ENCODE measurements at regions not wholly inside any gene's neighbourhood (a gene's known extent, or its start where the extent isn't known, plus 50 kb on each side); places are given as distances from the start of the nearest gene placed in this dataset.

DNA sequence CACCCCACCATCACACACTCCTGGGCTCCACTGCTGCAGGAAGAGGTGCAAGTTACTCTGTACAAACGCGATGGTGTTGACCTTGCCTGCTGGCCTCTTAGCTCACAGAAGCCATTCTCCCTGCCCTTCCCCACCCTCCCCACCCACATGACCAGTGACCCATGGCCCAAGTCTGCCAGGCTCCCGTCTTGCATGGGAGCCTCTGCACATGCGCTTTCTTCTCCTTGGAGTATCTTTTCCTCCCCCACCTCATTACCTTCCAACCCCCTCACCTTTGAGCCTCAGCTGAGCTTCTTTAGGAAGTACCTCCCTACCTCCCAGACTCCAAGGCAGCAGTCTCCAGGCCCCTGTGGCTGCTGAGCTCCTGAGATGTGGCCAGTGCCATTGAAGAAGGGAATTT lies 337.7 kb upstream of the ZNF32 start:
- TF ChIP-seq, protein P1, sequence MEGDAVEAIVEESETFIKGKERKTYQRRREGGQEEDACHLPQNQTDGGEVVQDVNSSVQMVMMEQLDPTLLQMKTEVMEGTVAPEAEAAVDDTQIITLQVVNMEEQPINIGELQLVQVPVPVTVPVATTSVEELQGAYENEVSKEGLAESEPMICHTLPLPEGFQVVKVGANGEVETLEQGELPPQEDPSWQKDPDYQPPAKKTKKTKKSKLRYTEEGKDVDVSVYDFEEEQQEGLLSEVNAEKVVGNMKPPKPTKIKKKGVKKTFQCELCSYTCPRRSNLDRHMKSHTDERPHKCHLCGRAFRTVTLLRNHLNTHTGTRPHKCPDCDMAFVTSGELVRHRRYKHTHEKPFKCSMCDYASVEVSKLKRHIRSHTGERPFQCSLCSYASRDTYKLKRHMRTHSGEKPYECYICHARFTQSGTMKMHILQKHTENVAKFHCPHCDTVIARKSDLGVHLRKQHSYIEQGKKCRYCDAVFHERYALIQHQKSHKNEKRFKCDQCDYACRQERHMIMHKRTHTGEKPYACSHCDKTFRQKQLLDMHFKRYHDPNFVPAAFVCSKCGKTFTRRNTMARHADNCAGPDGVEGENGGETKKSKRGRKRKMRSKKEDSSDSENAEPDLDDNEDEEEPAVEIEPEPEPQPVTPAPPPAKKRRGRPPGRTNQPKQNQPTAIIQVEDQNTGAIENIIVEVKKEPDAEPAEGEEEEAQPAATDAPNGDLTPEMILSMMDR (IDR thresholded peaks at IDR 0.05; ENCODE audit: poor library complexity, severe bottlenecking) = no peak
- no peaks in the 10 kb centered on the region for H3K4me1 ChIP-seq (ENCODE audit: insufficient read depth, poor library complexity, severe bottlenecking)
- H3K27ac ChIP-seq (ENCODE audit: poor library complexity, severe bottlenecking) = no peak overlapping the region
- no peak overlapping the region for H3K4me3 ChIP-seq (ENCODE audit: severe bottlenecking)
- H3K9me3 ChIP-seq (ENCODE audit: severe bottlenecking) = no peaks in the 10 kb centered on the region
- ATAC-seq (ENCODE audit: low read depth) (no peak), DNase-seq (ENCODE audit: low spot score) (no peak)
- H3K36me3 ChIP-seq (ENCODE audit: low read depth) = no peaks in the 10 kb centered on the region
- no peaks in the 10 kb centered on the region for H3K27me3 ChIP-seq (ENCODE audit: insufficient read depth, poor library complexity, severe bottlenecking)

DNA sequence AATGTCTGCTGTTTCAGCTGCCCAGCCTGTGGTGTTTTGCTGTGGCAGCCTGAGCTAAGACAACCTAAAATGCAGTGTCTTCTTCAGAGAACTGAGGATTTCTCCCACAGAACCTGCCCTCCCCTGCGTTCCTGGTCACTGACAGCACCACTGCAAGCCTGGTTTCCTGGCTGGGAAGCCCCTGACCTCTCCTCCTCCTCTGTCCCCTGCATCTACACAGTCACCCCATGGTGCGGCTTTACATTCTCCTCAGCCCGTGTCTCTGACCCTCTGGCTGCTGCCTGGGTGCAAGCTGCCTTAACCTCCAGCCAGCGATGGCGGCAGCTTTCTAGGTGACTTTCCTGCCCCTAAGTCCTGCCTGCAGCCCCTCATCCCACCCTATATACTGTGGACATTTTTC lies 337.3 kb upstream of the ZNF32 start:
- Histone ChIP-seq H3K9me3 (ENCODE audit: severe bottlenecking) (no peaks in the 10 kb centered on the region), H3K4me3 (ENCODE audit: severe bottlenecking) (no peak overlapping the region), H3K36me3 (ENCODE audit: low read depth) (no peaks in the 10 kb centered on the region), H3K4me1 (ENCODE audit: insufficient read depth, poor library complexity, severe bottlenecking) (no peaks in the 10 kb centered on the region), H3K27me3 (ENCODE audit: insufficient read depth, poor library complexity, severe bottlenecking) (no peaks in the 10 kb centered on the region), H3K27ac (ENCODE audit: poor library complexity, severe bottlenecking) (no peak overlapping the region)
- TF ChIP-seq, protein P1 (IDR thresholded peaks at IDR 0.05; ENCODE audit: poor library complexity, severe bottlenecking) = no peak
- DNase-seq (ENCODE audit: low spot score) (no peak), ATAC-seq (ENCODE audit: low read depth) (no peak)

DNA sequence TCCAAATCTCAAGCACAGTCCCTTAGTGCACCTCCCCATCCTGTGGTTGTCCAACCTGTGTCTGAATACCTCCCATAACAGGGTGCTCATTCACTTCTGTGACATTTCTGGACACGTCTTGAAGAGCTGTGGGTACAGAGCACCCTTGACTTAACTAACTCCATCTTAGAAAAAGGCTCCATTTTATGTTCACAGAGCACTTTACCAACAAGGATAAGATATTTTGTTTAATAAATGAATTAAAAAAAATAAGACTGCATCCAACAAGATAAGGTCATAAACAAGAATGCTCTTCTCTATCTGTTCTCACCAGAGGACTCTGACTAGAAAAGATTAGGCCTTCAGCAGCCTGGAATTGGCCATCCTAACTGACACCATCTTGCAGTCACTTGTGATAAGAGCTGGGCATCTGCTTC lies 335.2 kb upstream of the ZNF32 start:
- Histone ChIP-seq H3K27me3 (ENCODE audit: insufficient read depth, poor library complexity, severe bottlenecking) (no peaks in the 10 kb centered on the region), H3K27ac (ENCODE audit: poor library complexity, severe bottlenecking) (no peak overlapping the region), H3K4me1 (ENCODE audit: insufficient read depth, poor library complexity, severe bottlenecking) (no peaks in the 10 kb centered on the region), H3K4me3 (ENCODE audit: severe bottlenecking) (no peak overlapping the region), H3K36me3 (ENCODE audit: low read depth) (no peaks in the 10 kb centered on the region), H3K9me3 (ENCODE audit: severe bottlenecking) (no peaks in the 10 kb centered on the region)
- TF ChIP-seq, protein P1 (IDR thresholded peaks at IDR 0.05; ENCODE audit: poor library complexity, severe bottlenecking) = no peak
- DNase-seq (ENCODE audit: low spot score) (no peak), ATAC-seq (ENCODE audit: low read depth) (no peak)

DNA sequence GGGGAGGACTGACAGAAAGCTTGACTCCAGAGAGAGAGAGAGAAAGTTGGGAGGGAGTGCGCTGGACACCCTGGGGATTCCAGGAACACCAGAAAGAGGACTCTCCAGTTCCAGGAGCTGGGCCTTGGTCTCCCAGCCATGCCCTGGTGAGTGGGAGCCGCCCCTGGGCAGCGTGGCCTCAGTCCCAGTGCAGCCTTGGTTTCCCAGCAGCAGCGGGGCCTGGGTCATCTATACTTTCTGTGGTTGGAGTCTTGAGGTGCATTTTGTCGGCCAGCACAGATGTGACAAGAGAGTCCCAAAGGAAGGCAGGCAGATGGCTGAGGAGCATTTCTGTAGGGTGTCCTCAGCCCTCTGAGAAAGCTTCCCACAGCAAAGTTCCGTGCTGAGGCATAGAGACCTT lies 334.7 kb upstream of the ZNF32 start:
- ATAC-seq (ENCODE audit: low read depth) = no peak
- Histone ChIP-seq H3K27me3 (ENCODE audit: insufficient read depth, poor library complexity, severe bottlenecking) (no peaks in the 10 kb centered on the region), H3K9me3 (ENCODE audit: severe bottlenecking) (no peaks in the 10 kb centered on the region), H3K4me3 (ENCODE audit: severe bottlenecking) (no peak overlapping the region), H3K27ac (ENCODE audit: poor library complexity, severe bottlenecking) (no peak overlapping the region), H3K36me3 (ENCODE audit: low read depth) (no peaks in the 10 kb centered on the region), H3K4me1 (ENCODE audit: insufficient read depth, poor library complexity, severe bottlenecking) (no peaks in the 10 kb centered on the region)
- TF ChIP-seq, protein P1 (IDR thresholded peaks at IDR 0.05; ENCODE audit: poor library complexity, severe bottlenecking) = no peak
- DNase-seq (ENCODE audit: low spot score) = no peak

DNA sequence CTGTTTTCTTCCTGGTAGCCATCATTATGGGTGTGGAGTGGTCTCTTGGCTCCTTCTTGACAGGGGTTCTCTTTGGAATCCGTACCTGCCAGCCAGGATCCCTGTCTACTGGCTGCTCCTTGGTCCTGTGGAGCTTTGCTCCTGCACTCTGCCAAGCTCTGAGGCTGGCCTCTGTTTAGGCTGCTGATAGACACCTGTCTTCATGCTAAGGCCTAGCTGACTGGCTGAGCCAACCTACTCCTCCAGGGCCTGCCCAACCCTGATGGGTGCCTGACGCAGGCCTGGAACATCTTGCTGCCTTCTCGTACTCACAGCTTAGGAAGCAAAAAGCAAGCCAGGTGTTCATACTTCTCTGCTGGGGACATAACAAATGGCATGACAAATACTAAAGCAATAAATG lies 333.6 kb upstream of the ZNF32 start:
- H3K4me3 ChIP-seq (ENCODE audit: severe bottlenecking) = no peak overlapping the region
- H3K9me3 ChIP-seq (ENCODE audit: severe bottlenecking) = no peaks in the 10 kb centered on the region
- H3K27me3 ChIP-seq (ENCODE audit: insufficient read depth, poor library complexity, severe bottlenecking) = no peaks in the 10 kb centered on the region
- H3K27ac ChIP-seq (ENCODE audit: poor library complexity, severe bottlenecking) = no peak overlapping the region
- no peaks in the 10 kb centered on the region for H3K4me1 ChIP-seq (ENCODE audit: insufficient read depth, poor library complexity, severe bottlenecking)
- DNase-seq (ENCODE audit: low spot score) (no peak), ATAC-seq (ENCODE audit: low read depth) (no peak)
- no peaks in the 10 kb centered on the region for H3K36me3 ChIP-seq (ENCODE audit: low read depth)
- TF ChIP-seq, protein P1 (IDR thresholded peaks at IDR 0.05; ENCODE audit: poor library complexity, severe bottlenecking) = no peak

Measured in RWPE2 (cell line).